Left forelimb (tissue), 1 donor: ENCODE measurements at regions not wholly inside any gene's neighbourhood (a gene's known extent, or its start where the extent isn't known, plus 50 kb on each side); places are given as distances from the start of the nearest gene placed in this dataset.

ENCODE experiments used
- DNase-seq: peaks from one replicate; pipeline ENCODE4 v3.0.0-alpha.2; 2018; ENCODE audit warnings: low spot score

DNA sequence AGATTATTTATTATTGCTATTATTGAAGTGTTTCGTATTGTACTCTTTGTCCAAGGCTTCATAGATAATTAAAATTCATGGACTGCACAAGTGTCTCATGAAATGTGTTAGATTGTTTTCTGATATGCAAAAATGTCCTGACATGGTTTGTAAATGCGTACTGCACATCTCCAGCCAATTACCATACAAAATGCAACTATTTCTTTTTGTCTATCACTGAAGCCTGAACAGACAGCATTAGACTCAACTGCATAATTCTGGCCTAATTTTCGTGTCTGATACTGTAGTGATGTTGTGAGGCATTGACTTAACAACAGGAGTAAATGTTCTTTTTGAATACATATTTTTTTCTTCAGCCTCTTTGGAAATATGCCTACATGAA lies 498.2 kb upstream of the CD180 start:
- DNase-seq, result no peak

- no peak for DNase-seq
These were observed 497.6 kb upstream of the CD180 start for GRCh38 chr5:67693956-67694809.

- no peak for DNase-seq
These were observed 490.1 kb upstream of the CD180 start for GRCh38 chr5:67686746-67687145.

DNA sequence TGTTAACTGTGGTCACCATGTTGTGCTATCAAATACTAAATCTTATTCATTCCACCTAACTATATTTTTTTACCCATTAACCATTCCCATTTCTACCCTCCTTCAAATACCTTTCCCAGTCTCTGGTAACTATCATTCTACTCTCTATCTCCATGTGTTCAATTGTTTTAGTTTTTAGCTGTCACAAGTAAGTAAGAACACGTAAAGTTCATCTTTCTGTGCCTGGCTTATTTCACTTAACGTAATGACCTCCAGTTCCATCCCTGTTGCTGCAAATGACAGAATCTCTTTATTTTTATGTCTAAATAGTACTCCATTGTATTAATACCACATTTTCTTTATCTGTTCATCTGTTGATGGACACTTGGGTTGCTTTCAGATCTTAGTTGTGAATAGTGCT lies 485.1 kb upstream of the CD180 start:
- DNase-seq, result no peak

DNA sequence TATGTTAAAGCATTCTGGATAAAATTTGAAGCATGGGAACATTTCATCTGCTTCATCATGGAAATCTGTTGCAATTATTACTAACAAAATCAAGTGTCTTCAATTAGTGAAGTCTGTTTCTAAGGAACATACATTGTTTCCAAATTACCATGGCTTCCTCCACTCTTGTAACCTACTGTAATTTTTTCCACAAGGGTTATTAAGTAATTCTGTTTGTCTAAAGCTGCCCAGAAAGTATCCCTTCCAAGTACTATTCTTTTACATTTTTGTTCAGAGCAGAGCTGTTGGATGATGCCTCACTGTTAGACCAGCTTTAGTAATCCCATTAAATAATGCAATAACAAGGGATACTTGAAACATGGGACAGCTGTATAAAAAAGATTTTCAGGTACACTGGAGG lies 483.5 kb upstream of the CD180 start:
- no peak for DNase-seq

- DNase-seq, result no peak
These were observed 482.7 kb upstream of the CD180 start for GRCh38 chr5:67679184-67679841.

DNA sequence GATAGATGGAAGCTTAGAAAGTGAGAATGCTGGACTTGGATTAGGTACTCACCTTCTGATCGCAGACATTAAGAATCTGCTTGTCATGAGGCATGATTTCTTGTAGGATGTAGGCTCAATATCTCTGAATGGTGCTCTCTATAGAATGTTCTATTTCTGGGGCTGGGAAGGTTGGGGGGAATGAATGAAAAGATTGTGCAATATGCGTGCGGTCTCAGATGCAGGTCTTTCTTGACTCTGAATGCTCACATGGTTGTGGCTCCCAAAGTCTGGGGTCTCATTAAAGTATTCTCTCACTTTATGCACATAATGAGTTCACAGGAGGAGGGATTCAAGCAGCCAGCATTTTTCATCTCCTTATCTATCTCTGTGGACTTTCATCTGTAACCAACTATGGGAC lies 482.0 kb upstream of the CD180 start:
- DNase-seq, result no peak

GRCh38 chr5:67677422-67677970 lies 480.9 kb upstream of the CD180 start:
- DNase-seq, result no peak

DNA sequence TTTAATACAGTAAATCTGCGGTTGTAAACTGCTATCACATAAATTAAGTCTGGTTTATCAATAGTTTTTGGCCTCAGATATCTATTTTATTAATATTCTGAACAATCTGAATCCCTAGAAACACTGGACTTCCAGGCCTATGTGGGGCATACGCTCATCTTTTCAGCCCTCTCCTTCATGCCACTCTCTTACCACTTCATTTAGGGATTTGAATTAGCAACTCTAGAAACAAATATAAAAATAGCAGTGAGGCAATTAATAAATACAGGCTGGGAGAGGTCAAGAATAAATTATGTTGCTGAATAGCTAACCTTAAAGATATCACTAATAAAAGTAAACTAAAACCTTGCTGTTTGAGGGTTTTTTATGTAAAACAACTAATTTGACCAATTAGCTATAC lies 480.3 kb upstream of the CD180 start:
- no peak for DNase-seq

DNA sequence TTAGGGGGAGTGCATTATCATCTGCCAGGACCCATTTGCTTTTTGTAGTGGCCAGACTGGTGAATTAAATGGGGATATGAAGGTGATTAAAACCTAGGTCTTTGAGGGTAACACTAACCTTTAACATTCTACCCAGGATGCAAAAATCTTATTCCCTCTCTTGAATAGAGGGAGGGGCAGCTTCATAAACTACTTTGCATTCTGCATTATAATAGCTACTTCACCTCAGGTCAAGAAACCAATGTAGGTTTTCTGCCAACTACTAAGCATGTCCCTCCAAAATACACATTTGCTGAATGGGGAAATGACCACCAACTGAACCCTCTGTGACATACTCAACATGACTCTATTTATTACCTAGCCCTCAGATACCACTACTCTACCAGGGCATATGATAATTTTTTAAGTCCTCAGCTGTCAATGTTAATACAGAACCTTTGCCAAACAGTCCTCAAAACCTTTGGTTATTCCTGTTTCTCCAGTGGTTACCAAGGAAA lies 477.6 kb upstream of the CD180 start:
- no peak for DNase-seq

- DNase-seq, result no peak
These were observed 477.0 kb upstream of the CD180 start for GRCh38 chr5:67673618-67674017.

GRCh38 chr5:67673180-67673579 lies 476.6 kb upstream of the CD180 start:
- DNase-seq, result no peak

- DNase-seq, result no peak
These were observed 476.0 kb upstream of the CD180 start for GRCh38 chr5:67672636-67673035.

DNA sequence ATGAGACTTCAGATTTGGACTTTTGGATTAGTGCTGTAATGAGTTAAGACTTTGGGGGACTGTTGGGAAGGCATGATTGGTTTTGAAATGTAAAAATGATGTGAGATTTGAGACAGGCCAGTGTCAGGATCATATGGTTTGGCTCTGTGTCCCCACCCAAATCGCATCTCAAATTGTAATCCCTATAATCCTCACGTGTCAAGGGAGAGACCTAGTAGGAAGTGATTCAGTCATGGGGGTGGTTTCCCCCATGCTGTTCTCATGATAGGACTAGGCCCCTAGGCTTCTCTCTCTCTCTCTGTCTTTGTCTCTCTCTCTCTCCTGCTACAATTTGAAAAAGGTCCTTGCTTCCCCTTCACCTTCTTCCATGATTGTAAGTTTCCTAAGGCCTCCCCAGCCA lies 473.3 kb upstream of the CD180 start:
- DNase-seq, result no peak

GRCh38 chr5:67660149-67660548 lies 463.6 kb upstream of the CD180 start:
- DNase-seq, result no peak

GRCh38 chr5:67659288-67659687 lies 462.7 kb upstream of the CD180 start:
- DNase-seq, result no peak

- DNase-seq, result no peak
These were observed 460.5 kb upstream of the CD180 start for GRCh38 chr5:67657055-67657454.

- DNase-seq, result no peak
These were observed 455.6 kb upstream of the CD180 start for GRCh38 chr5:67652201-67652600.

DNA sequence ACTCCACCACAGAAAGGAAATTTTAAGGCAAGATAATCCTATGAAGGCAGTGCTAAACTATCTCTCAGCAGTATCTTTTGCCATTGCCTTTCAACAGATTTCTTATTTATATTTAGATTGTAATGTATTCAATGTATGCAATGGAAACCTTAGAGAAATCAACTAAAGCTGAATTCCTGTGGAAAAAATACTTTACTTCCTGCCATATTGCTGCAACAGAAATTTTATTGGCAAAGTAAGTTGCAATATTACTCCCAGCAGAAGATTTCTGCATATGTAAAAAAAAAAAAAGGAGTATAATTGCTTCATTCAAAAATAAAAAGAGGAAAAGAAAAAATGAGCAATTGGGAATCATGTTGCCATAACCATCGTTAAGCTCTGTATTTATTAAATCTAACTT lies 454.6 kb upstream of the CD180 start:
- no peak for DNase-seq

GRCh38 chr5:67648201-67648671 lies 451.6 kb upstream of the CD180 start:
- peak; percentile 90 for DNase-seq

DNA sequence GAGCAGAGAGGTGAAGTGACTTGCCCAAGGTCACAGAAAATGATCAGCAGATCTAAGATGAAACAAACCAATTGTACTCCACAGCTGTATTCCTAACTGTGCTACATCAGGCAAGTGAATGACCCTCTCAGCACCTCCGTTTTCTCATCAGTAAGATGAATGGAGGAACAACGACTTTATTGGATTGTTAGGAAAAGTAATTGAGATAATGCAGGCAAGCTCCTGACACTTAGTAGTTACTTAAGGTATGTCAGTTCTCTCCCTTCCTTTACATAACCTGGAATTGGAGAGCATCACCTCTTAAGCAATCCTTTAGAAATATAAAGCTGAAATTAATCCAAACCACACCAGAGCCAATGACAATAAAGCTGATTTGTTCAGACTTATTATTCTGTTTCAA lies 451.2 kb upstream of the CD180 start:
- no peak for DNase-seq

DNA sequence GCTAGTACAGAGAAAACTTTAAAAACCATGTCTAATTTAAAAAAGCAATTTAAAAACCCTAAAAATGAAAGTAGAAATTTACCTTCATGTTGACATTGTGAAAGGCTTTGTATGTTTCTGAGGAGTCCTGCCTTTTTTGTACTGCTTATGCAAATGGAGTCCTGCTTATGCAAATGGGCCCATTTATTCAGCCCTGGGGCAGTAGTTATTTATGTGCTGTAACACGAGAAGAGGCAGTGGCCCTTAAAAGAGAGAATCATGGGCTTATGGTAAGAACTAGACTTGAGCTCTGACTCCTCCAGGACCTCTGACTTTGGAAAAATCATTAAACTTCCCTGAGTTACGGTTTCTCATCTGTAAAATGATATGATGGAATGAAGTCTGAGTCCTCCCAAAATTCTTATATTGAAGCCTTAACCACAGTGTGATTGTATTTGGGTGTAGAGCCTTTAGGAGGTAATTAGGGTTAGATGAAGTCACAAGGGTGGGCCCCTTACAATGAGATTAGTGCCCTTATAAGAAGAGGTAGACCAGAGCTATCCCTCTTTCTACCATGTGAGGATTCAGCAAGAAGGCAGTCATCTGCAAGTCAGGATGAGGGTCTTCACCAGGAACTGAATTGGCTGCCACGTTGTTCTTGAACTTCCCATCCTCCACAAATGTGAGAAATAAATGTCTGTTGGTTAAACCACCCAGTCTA lies 447.8 kb upstream of the CD180 start:
- no peak for DNase-seq

- no peak for DNase-seq
These were observed 446.9 kb upstream of the CD180 start for GRCh38 chr5:67643536-67643935.
